ENCODE measurements at regions not wholly inside any gene's neighbourhood (a gene's known extent, or its start where the extent isn't known, plus 50 kb on each side); places are given as distances from the start of the nearest gene placed in this dataset.

DNA sequence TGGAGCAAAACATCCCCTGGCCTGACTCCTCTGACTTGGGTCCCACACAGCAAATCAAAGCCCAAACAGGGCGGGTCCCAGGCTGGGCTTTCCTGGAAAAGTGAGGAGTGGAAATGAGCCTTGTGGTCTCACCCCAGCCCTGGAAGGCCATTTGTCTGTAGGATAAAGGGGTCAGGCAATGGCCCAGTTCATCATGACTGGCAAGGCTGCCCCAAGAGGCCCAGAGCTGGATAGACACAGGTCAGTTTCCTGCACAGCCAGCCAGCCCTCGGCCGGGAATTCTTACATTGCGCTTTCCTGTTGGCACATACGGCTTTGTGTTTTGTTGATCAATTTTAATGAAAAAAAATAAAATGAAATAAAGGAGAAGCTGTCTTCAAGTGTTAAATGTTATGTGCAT lies 174.3 kb downstream of the TSHZ3 start:
- no peak for DNase-seq
- Histone ChIP-seq H3K27me3 (ENCODE audit: control insufficient read depth, insufficient read depth, low read length) (no peaks in the 10 kb centered on the region), H3K36me3 (replicated peaks; ENCODE audit: control insufficient read depth, insufficient read depth, low read length) (no peaks in the 10 kb centered on the region), H3K4me3 (ENCODE audit: insufficient read depth, low read depth, low read length) (no peak overlapping the region)

DNA sequence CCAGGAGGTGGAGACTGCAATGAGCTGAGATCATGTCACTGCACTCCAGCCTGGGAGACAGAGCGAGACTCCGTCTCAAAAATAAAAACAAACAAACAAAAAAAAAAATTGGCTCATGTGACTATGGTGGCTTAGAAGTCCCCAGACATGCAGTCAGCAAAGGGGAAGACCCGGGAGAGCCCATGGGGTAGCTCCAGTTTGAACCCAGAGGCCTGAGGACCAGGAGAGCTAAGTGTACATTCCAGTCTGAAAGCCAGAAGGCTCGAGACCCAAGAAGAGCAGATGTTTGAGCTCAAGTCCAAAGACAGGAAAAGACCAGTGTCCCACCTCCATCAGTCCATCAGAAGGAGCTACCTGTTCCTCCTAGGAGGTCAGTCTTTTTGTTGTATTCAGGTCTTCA lies 175.2 kb downstream of the TSHZ3 start:
- no peaks in the 10 kb centered on the region for H3K36me3 ChIP-seq (replicated peaks; ENCODE audit: control insufficient read depth, insufficient read depth, low read length)
- no peak overlapping the region for H3K4me3 ChIP-seq (ENCODE audit: insufficient read depth, low read depth, low read length)
- no peak for DNase-seq
- H3K27me3 ChIP-seq (ENCODE audit: control insufficient read depth, insufficient read depth, low read length): no peaks in the 10 kb centered on the region

DNA sequence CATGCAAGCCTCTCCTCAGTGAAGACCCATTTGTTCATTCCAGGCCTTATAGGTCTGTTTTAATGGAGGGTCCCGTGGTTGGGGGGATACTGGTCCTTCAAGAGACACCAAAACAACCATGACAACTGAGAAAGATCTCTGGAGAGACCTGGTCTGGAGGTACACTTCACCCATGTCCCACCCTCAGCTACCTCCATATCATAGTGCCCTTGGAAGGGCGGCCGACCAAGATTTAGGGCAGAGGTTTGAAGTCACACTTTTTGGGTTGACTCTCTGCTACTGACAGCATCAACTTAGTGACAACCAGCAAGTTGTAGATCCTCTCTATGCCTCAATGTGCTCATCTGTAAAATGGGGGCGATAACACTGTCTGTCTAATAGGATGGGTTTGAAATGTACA lies 177.3 kb downstream of the TSHZ3 start:
- no peaks in the 10 kb centered on the region for H3K27me3 ChIP-seq (ENCODE audit: control insufficient read depth, insufficient read depth, low read length)
- H3K36me3 ChIP-seq (replicated peaks; ENCODE audit: control insufficient read depth, insufficient read depth, low read length): no peaks in the 10 kb centered on the region
- H3K4me3 ChIP-seq (ENCODE audit: insufficient read depth, low read depth, low read length): no peak overlapping the region
- DNase-seq: no peak

DNA sequence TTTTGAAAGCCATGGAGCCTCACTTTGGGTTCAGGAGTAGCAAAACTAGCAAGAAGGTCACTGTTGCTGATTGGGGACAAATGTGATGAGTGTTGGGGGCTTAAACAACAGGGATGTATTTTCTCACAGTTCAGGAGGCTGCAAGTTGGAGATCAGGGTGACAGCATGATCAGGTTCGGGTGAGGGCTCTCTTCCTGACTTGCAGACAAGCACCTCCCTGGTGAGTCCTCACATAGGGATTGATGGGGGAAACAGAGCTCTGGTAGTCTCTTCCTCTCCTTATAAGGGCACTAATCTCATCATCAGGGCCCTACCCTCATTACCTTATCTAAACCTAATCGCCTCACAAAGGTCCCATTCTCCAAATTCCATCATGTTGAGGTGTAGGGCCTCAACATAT lies 179.2 kb downstream of the TSHZ3 start:
- Histone ChIP-seq H3K27me3 (ENCODE audit: control insufficient read depth, insufficient read depth, low read length) (no peaks in the 10 kb centered on the region), H3K4me3 (ENCODE audit: insufficient read depth, low read depth, low read length) (no peak overlapping the region)

DNA sequence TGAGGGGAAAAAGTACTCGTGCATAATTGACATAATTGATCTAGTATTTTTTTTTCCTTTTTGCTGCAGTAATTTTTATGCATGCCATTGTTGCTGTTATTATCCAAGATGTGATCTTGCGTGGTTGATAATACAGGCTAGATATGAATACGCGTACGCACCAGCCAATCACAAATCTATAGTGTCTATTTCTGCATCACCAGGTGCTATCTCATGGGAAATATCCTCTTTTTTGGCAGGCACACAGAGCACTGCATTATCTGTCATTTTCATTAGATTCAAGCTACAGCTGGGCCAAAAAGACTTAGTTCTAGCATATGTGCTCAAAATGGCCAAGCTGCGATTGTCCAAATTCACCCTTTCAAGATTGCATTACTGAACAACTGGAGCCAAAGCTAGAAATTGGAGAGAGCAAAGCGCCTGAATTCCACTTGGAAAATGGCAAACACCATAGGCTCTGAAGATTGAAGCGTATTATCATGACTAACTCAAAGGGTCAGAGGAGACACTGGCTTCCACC lies 181.1 kb downstream of the TSHZ3 start:
- Histone ChIP-seq H3K4me3 (ENCODE audit: insufficient read depth, low read depth, low read length) (no peak overlapping the region), H3K36me3 (replicated peaks; ENCODE audit: control insufficient read depth, insufficient read depth, low read length) (no peaks in the 10 kb centered on the region), H3K27me3 (ENCODE audit: control insufficient read depth, insufficient read depth, low read length) (no peaks in the 10 kb centered on the region)
- no peak for DNase-seq

More for the DNA sequence above, 179.2 kb downstream of the TSHZ3 start:
- no peak for DNase-seq
- H3K36me3 ChIP-seq (replicated peaks; ENCODE audit: control insufficient read depth, insufficient read depth, low read length): no peaks in the 10 kb centered on the region

DNA sequence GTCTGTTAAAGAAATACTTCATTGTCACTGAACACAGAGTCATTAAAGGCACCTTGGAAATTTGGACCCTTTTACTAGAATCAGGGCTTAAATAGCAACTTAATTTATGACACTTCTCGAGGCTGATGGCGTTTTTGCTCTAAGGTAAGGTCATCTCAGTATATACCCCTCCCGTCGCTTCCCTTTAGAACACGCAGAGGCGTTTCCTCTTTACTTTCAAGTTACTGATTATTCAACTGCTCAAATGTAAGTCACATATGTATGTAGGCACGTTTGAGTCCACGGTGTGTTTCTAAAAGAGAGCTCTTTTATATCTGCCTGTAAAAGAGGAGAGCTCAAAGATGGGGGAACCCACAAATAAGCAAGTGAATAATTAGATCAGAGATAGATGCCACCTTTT lies 181.5 kb downstream of the TSHZ3 start:
- Histone ChIP-seq H3K27me3 (ENCODE audit: control insufficient read depth, insufficient read depth, low read length) (no peaks in the 10 kb centered on the region), H3K4me3 (ENCODE audit: insufficient read depth, low read depth, low read length) (no peak overlapping the region), H3K36me3 (replicated peaks; ENCODE audit: control insufficient read depth, insufficient read depth, low read length) (no peaks in the 10 kb centered on the region)
- no peak for DNase-seq

DNA sequence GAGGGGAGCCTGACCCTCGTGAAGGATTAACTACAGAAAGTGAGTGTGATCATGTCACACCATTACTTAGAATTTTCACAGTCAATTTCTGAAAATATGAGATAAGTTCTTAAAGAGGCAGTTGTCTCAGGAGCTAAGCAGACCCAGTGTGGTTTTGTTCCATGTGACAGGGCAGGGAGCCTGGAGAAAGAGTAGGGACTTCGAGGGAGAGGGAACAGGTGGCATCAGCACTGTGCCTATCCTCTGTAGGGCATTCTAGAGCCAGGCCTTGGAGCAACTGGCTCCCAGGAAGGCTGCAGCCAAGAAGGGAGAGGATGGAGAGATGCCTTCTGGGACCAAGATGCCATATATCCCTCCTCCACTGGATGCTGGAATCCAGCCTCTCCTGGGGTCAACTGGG lies 183.0 kb downstream of the TSHZ3 start:
- no peaks in the 10 kb centered on the region for H3K27me3 ChIP-seq (ENCODE audit: control insufficient read depth, insufficient read depth, low read length)
- no peaks in the 10 kb centered on the region for H3K36me3 ChIP-seq (replicated peaks; ENCODE audit: control insufficient read depth, insufficient read depth, low read length)
- no peak for DNase-seq
- H3K4me3 ChIP-seq (ENCODE audit: insufficient read depth, low read depth, low read length): no peak overlapping the region

DNA sequence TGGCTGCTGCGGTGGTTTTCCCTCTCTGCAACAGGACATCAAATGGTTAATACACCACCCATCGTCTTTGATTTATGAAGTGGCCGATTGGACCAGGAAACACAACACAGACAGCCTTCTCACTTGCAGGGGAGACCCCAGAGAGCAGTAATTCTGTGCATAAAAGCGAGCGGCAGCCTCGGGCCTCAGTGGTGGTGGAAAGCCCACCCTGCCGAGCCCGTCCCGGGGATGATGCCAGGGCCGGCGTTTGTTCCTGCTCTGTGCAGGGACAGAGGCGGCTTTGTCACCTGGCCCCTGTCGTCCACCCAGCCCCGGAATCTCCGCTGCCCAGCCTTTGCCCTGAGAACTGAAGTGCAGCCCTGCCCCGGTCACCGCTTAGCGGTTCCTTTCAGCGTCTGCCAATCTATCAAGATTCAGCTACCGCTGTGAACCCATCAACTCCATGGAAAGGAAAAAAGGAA lies 184.4 kb downstream of the TSHZ3 start:
- no peaks in the 10 kb centered on the region for H3K27me3 ChIP-seq (ENCODE audit: control insufficient read depth, insufficient read depth, low read length)
- no peak for DNase-seq
- no peak overlapping the region for H3K4me3 ChIP-seq (ENCODE audit: insufficient read depth, low read depth, low read length)
- no peaks in the 10 kb centered on the region for H3K36me3 ChIP-seq (replicated peaks; ENCODE audit: control insufficient read depth, insufficient read depth, low read length)

DNA sequence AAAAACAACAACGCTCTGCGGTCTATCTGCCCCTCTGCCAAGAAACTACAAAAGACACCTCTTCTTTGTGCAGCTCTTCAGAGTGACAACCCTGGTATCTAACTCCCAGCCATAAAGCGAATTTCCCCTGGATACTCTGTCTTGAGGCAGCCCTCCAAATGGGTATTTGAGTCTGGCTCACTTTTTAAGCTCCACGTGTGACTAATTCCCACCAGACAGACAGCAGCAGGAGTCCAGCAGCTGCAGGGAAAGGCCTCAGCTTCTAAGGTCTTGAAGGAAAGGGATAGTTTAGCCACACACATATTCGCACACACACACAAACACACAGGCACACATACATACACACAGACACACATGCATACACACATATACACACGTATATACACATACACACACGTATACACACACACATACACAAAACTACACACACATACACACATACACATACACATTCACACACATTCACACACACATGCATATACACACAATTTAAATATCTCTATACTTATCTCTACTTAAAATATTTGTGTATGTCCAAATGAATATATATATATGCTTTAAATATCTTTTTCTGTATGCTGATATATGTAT lies 188.8 kb downstream of the TSHZ3 start:
- no peak for DNase-seq
- no peak overlapping the region for H3K4me3 ChIP-seq (ENCODE audit: insufficient read depth, low read depth, low read length)
- no peaks in the 10 kb centered on the region for H3K27me3 ChIP-seq (ENCODE audit: control insufficient read depth, insufficient read depth, low read length)

DNA sequence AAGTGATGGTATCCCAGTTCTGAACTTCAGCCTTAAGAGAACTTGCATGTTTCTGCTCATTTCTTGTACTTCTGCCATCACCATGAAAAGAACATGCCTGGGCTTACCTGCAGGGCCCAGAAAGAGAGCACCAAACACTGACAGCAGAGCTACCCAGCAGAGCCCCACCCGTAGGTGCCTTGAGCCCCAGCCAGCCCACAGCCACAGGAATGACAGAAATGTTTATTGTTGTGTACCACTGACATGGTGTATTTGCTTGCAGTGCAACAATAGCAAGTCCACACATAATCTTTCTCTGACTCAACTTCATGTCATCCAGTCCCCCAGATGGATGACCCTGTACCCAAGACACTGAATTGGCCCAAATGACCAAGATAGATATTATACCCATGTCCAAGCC lies 195.2 kb downstream of the TSHZ3 start:
- Histone ChIP-seq H3K36me3 (replicated peaks; ENCODE audit: control insufficient read depth, insufficient read depth, low read length) (no peaks in the 10 kb centered on the region), H3K4me3 (ENCODE audit: insufficient read depth, low read depth, low read length) (no peak overlapping the region), H3K27me3 (ENCODE audit: control insufficient read depth, insufficient read depth, low read length) (no peaks in the 10 kb centered on the region)
- no peak for DNase-seq

More for the DNA sequence above, 188.8 kb downstream of the TSHZ3 start:
- no peaks in the 10 kb centered on the region for H3K36me3 ChIP-seq (replicated peaks; ENCODE audit: control insufficient read depth, insufficient read depth, low read length)

DNA sequence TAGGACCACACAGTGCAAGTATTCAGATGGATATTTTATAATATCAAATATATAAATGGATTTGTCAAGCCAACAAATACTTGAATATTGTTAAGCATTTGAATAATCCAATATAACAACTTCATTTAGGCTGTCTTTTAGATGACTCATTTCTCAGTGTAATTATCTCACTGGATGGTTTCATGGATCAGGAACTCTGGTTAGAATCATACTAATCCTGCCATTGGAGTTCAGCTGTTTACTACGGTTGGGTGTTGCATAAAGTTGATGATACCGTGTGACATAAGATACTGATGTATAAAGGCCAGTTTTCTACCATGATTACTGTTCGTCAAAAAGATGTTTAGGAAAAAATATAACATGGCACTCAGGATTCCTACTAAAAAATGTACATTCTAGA lies 196.3 kb downstream of the TSHZ3 start:
- H3K27me3 ChIP-seq (ENCODE audit: control insufficient read depth, insufficient read depth, low read length): no peaks in the 10 kb centered on the region
- no peaks in the 10 kb centered on the region for H3K36me3 ChIP-seq (replicated peaks; ENCODE audit: control insufficient read depth, insufficient read depth, low read length)
- no peak overlapping the region for H3K4me3 ChIP-seq (ENCODE audit: insufficient read depth, low read depth, low read length)
- DNase-seq: no peak

DNA sequence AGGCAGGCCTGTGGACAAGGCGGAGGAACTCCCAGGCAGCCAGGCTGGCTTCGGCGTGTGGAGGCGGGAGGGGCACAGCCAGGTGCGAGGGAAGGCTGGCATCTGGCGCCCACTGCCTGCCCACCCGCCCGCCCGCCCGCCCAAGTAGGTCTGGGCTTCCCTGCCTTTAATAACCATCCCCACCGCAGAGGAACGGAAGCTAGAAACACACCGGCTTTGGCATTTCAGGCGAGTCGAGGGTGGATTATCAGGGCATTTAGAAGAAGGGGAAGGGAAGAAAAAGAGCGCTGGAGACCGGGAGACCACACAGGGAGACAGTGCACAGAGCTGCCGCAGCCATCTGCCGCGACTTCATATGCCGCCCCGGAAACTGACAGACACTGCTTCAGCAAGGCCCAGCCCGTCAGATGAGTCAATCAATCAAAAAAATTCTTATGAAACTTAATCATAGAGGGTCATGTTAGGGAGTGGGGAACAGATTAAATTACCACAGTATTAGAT lies 199.7 kb downstream of the TSHZ3 start:
- Histone ChIP-seq H3K4me3 (ENCODE audit: insufficient read depth, low read depth, low read length) (no peak overlapping the region), H3K27me3 (ENCODE audit: control insufficient read depth, insufficient read depth, low read length) (no peaks in the 10 kb centered on the region), H3K36me3 (replicated peaks; ENCODE audit: control insufficient read depth, insufficient read depth, low read length) (no peaks in the 10 kb centered on the region)
- DNase-seq: peak; percentile 24

DNA sequence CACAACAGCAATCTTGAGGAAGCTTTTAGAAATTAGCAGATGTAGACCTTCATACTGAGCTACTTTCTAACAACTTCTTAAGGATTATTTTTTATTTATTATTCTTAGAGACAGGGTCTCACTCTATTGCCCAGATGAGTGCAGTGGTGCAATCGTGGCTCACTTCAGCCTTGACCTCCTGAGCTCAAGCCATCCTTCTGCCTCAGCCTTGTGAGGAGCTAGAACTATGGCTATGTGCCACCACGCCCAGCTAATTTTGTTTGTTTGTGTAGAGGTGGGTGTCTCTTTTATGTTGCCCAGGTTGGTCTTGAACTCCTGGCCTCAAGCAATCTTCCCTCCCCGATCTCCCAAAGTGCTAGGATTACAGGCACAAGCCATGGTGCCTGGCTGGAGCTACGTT lies 200.6 kb downstream of the TSHZ3 start:
- Histone ChIP-seq H3K36me3 (replicated peaks; ENCODE audit: control insufficient read depth, insufficient read depth, low read length) (no peaks in the 10 kb centered on the region), H3K4me3 (ENCODE audit: insufficient read depth, low read depth, low read length) (no peak overlapping the region), H3K27me3 (ENCODE audit: control insufficient read depth, insufficient read depth, low read length) (no peaks in the 10 kb centered on the region)
- no peak for DNase-seq

DNA sequence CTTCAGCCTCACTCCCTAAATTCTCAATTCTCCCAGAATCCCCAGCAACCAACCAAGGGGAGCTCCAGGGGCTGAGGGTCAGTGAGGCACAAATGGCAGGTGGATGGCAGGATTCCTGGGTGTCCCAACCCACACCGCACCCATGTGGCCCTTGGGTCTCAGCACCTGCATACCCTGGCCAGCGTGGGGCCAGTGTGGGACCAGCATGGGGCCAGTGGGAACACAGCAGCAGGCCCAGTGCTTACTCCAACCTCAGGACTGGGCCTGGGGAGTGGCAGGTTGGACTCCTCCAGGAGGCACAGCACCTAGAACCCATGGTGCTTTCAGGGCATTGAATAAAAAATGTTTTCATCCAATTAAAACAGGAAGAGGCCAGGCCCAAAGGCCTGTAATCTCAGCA lies 202.0 kb downstream of the TSHZ3 start:
- H3K27me3 ChIP-seq (ENCODE audit: control insufficient read depth, insufficient read depth, low read length): no peaks in the 10 kb centered on the region
- no peaks in the 10 kb centered on the region for H3K36me3 ChIP-seq (replicated peaks; ENCODE audit: control insufficient read depth, insufficient read depth, low read length)
- H3K4me3 ChIP-seq (ENCODE audit: insufficient read depth, low read depth, low read length): no peak overlapping the region
- DNase-seq: no peak

DNA sequence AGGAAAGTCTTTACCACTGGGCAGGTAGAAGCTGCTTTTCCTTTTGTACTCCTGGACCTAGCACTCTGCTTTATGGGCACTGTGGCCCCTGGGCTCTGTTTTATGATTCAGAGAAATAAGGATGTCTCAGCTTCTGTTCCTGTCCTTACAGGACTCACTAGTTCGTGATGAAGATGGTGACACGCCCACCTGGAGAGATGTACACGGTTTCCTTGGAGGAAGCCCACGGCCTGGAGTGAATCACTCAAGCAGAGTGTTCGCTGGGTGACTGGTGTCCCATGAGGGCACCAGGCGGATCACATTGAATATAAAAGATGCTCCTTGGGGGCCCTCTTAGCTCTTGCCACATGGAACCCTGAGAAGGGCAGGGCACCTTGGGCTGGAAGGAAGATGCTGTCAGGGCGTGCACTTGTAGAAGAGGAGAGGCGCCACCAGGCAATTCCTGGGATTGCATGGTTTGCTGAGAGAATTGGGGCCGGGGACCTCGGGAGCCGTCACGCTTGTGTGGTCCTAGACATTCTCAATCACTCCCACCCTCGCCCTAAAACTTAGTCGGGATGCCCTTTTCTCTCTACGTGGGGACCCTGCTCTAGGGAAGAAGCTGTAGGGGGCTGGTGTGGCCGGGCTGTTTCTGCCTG lies 202.6 kb downstream of the TSHZ3 start:
- DNase-seq: peak; percentile 53
- Histone ChIP-seq H3K36me3 (replicated peaks; ENCODE audit: control insufficient read depth, insufficient read depth, low read length) (no peaks in the 10 kb centered on the region), H3K4me3 (ENCODE audit: insufficient read depth, low read depth, low read length) (no peak overlapping the region), H3K27me3 (ENCODE audit: control insufficient read depth, insufficient read depth, low read length) (no peaks in the 10 kb centered on the region)
